Left ventricle myocardium inferior (tissue), 1 donor: ENCODE measurements at regions not wholly inside any gene's neighbourhood (a gene's known extent, or its start where the extent isn't known, plus 50 kb on each side); places are given as distances from the start of the nearest gene placed in this dataset.

Experiments used
- DNase-seq: peaks from one replicate; pipeline ENCODE4 v3.0.0-alpha.2; 2020
- H3K27ac ChIP-seq: fragments of 200-600 bp; replicated peaks from 2 replicates; pipeline ENCODE4 v1.8.0; 2021
- H3K27me3 ChIP-seq: fragments of 200-600 bp; 2 replicates; pipeline ENCODE4 v1.8.0; 2021; ENCODE audit warnings: low read depth
- H3K36me3 ChIP-seq: fragments of 200-600 bp; 2 replicates; pipeline ENCODE4 v1.8.0; 2021
- H3K4me1 ChIP-seq: fragments of 200-600 bp; 2 replicates; pipeline ENCODE4 v1.8.0; 2021
- H3K4me3 ChIP-seq: fragments of 200-600 bp; 2 replicates; pipeline ENCODE4 v1.8.0; 2021; ENCODE audit warnings: mild to moderate bottlenecking, moderate library complexity
- H3K9me3 ChIP-seq: fragments of 200-600 bp; replicated peaks from 2 replicates; pipeline ENCODE4 v1.8.0; 2021
- CTCF ChIP-seq: fragments of 200-600 bp; IDR thresholded peaks from 2 replicates; pipeline ENCODE4 v1.8.0; 2021; ENCODE audit warnings: antibody characterized with exemption, mild to moderate bottlenecking, borderline replicate concordance
- intact Hi-C: fragments of 100-400 bp; cut with micrococcal nuclease; formaldehyde crosslinking; loops from one replicate; pipeline ENCODE4 v1.11.0; 2022
- donor health status: DM: no; HTN: yes; CAD: no; lungs with severe emphysema.

GRCh38 chr12:58174316-58174715, 232.9 kb downstream of the ATP23 start:
- Histone ChIP-seq H3K36me3 (no peaks in the 10 kb centered on the region), H3K27me3 (no peaks in the 10 kb centered on the region), H3K4me1 (no peaks in the 10 kb centered on the region), H3K27ac (no peak overlapping the region), H3K9me3 (no peaks in the 10 kb centered on the region), H3K4me3 (no peak overlapping the region)
- intact Hi-C loops: no loop called here
- DNase-seq: no peak
- TF ChIP-seq CTCF: no peak

GRCh38 chr12:58176296-58176869, 235.0 kb downstream of the ATP23 start:
- DNase-seq: no peak
- Histone ChIP-seq H3K4me3 (no peak overlapping the region), H3K4me1 (no peaks in the 10 kb centered on the region), H3K27ac (no peak overlapping the region), H3K9me3 (no peaks in the 10 kb centered on the region), H3K27me3 (no peaks in the 10 kb centered on the region), H3K36me3 (no peaks in the 10 kb centered on the region)
- peak; percentile 69 for TF ChIP-seq CTCF
- intact Hi-C loops: no loop called here

- TF ChIP-seq CTCF: no peak
- Histone ChIP-seq H3K4me3 (no peak overlapping the region), H3K27me3 (no peaks in the 10 kb centered on the region), H3K4me1 (no peaks in the 10 kb centered on the region), H3K36me3 (no peaks in the 10 kb centered on the region), H3K9me3 (no peaks in the 10 kb centered on the region), H3K27ac (no peak overlapping the region)
- DNase-seq: no peak
- intact Hi-C loops: no loop called here
Observed at GRCh38 chr12:58177366-58177765, 236.0 kb downstream of the ATP23 start.

- H3K36me3 ChIP-seq: no peaks in the 10 kb centered on the region
- no peak for DNase-seq
- TF ChIP-seq CTCF: no peak
- H3K27me3 ChIP-seq: no peaks in the 10 kb centered on the region
- no peak overlapping the region for H3K27ac ChIP-seq
- H3K4me1 ChIP-seq: no peaks in the 10 kb centered on the region
- peaks cover 9% of the 10 kb centered on the region for H3K9me3 ChIP-seq
- no peak overlapping the region for H3K4me3 ChIP-seq
- intact Hi-C loops: no loop called here
Observed at GRCh38 chr12:58184212-58184611, 242.8 kb downstream of the ATP23 start.

GRCh38 chr12:58186401-58186800, 245.0 kb downstream of the ATP23 start:
- Histone ChIP-seq H3K9me3 (peaks cover 9% of the 10 kb centered on the region), H3K36me3 (no peaks in the 10 kb centered on the region), H3K27ac (no peak overlapping the region), H3K4me1 (no peaks in the 10 kb centered on the region), H3K4me3 (no peak overlapping the region), H3K27me3 (no peaks in the 10 kb centered on the region)
- intact Hi-C loops: no loop called here
- TF ChIP-seq CTCF: no peak
- DNase-seq: no peak

GRCh38 chr12:58186914-58187313, 245.5 kb downstream of the ATP23 start:
- no peak for DNase-seq
- H3K4me3 ChIP-seq: no peak overlapping the region
- intact Hi-C loops: no loop called here
- H3K9me3 ChIP-seq: peaks cover 9% of the 10 kb centered on the region
- no peaks in the 10 kb centered on the region for H3K36me3 ChIP-seq
- no peak for TF ChIP-seq CTCF
- no peak overlapping the region for H3K27ac ChIP-seq
- no peaks in the 10 kb centered on the region for H3K27me3 ChIP-seq
- no peaks in the 10 kb centered on the region for H3K4me1 ChIP-seq
